H1 (cell line): ENCODE measurements at regions not wholly inside any gene's neighbourhood (a gene's known extent, or its start where the extent isn't known, plus 50 kb on each side); places are given as distances from the start of the nearest gene placed in this dataset.

Experiments used
- CTCF ChIA-PET: fragments of 300-600 bp; sonication (Branson Sonifier 250); formaldehyde crosslinking; loops from one replicate; lab custom pipeline; 2021; ENCODE audit not compliant: partially characterized antibody; lab: Charles Lee
- POLR2A ChIA-PET: fragments of 300-600 bp; sonication (Branson Sonifier 250); formaldehyde crosslinking; loops from one replicate; lab custom pipeline; 2021; ENCODE audit warnings: inconsistent platforms; ENCODE audit not compliant: partially characterized antibody; lab: Charles Lee
- DNase-seq, 2 experiments: peaks; one replicate each; pipeline versions ENCODE4 v3.0.0 to v3.0.0-alpha.2; 2010 to 2022; ENCODE audit warnings: low spot score in 2 of 2, low read depth in 1 of 2, mixed read lengths in 1 of 2
- FAIRE-seq: peaks from 2 replicates; lab custom pipeline; 2011; peaks lifted over from hg19 to GRCh38; lab: Jason Lieb, UNC
- H2AFZ ChIP-seq: 2 replicates; pipeline ENCODE4 v1.8.1; 2012; ENCODE audit warnings: low read length, inconsistent platforms
- H2AK5ac ChIP-seq: 2 replicates; pipeline ENCODE4 v1.6.1; 2013; ENCODE audit warnings: low read depth, low read length
- H2BK120ac ChIP-seq: replicated peaks from 2 replicates; pipeline ENCODE3; 2013; ENCODE audit warnings: low read depth, low read length, inconsistent platforms
- H2BK12ac ChIP-seq: 2 replicates; pipeline ENCODE4 v1.6.1; 2013; ENCODE audit warnings: low read depth, low read length
- H2BK15ac ChIP-seq: 2 replicates; pipeline ENCODE4 v1.6.1; 2013; ENCODE audit warnings: low read length
- H2BK20ac ChIP-seq: 2 replicates; pipeline ENCODE4 v1.6.1; 2013; ENCODE audit warnings: low read length
- H2BK5ac ChIP-seq: 2 replicates; pipeline ENCODE4 v1.6.1; 2013; ENCODE audit warnings: low read depth, low read length
- H3K14ac ChIP-seq: 2 replicates; pipeline ENCODE4 v1.6.1; 2013; ENCODE audit warnings: inconsistent platforms; ENCODE audit not compliant: insufficient read length
- H3K18ac ChIP-seq: 2 replicates; pipeline ENCODE4 v1.6.1; 2013; ENCODE audit warnings: low read length; ENCODE audit errors: extremely low read depth
- H3K23ac ChIP-seq: 2 replicates; pipeline ENCODE4 v1.6.1; 2013; ENCODE audit warnings: inconsistent platforms; ENCODE audit not compliant: insufficient read length
- H3K23me2 ChIP-seq: 2 replicates; pipeline ENCODE4 v1.6.1; 2013; ENCODE audit warnings: low read depth, low read length
- H3K27ac ChIP-seq: 2 replicates; pipeline ENCODE4 v1.6.1; 2011; ENCODE audit warnings: low read depth, low read length, inconsistent platforms
- H3K27me3 ChIP-seq, 4 experiments: replicated peaks in 1 of 4; 1 replicate in 1 of 4; 2 replicates in 3 of 4; pipeline versions ENCODE4 v1.6.1 to v1.8.1; 2011 to 2013; ENCODE audit warnings: low read length in 3 of 4, mild to moderate bottlenecking in 3 of 4, inconsistent platforms in 2 of 4, mixed read lengths in 2 of 4, moderate library complexity in 1 of 4; ENCODE audit not compliant: control insufficient read depth in 3 of 4, insufficient read depth in 3 of 4; ENCODE audit errors: extremely low read depth in 1 of 4
- H3K36me3 ChIP-seq, 4 experiments: 2 replicates each; pipeline versions ENCODE4 v1.6.1 to v1.8.1; 2011 to 2013; ENCODE audit warnings: mild to moderate bottlenecking in 4 of 4, low read length in 3 of 4, moderate library complexity in 2 of 4, control low read depth in 1 of 4, inconsistent platforms in 1 of 4; ENCODE audit not compliant: insufficient read depth in 4 of 4, control insufficient read depth in 2 of 4
- H3K4ac ChIP-seq: replicated peaks from 2 replicates; pipeline ENCODE3; 2013; ENCODE audit warnings: low read length, low read depth, mixed read lengths, inconsistent platforms; ENCODE audit not compliant: insufficient read length
- H3K4me1 ChIP-seq, 4 experiments: replicated peaks in 1 of 4; 1 replicate in 1 of 4; 2 replicates in 3 of 4; pipeline versions ENCODE4 v1.6.1 to v1.8.1; 2011 to 2013; ENCODE audit warnings: low read length in 3 of 4, inconsistent platforms in 2 of 4, mixed read lengths in 1 of 4; ENCODE audit not compliant: insufficient read depth in 4 of 4, control insufficient read depth in 3 of 4
- H3K4me2 ChIP-seq, 2 experiments: 2 replicates each; pipeline versions ENCODE4 v1.6.1 to v1.8.1; 2011 to 2013; ENCODE audit warnings: low read depth in 2 of 2, low read length in 2 of 2, control low read depth in 1 of 2, inconsistent platforms in 1 of 2, mild to moderate bottlenecking in 1 of 2; ENCODE audit not compliant: insufficient read depth in 1 of 2
- H3K4me3 ChIP-seq, 4 experiments: fragments of 200-600, 300-600 bp in 1 of 4; sonication (generic), shearing (Covaris generic), sonication (Bioruptor Twin) in 1 of 4; 2 replicates each; pipeline versions ENCODE4 v1.5.1 to v1.8.1; 2011 to 2016; ENCODE audit warnings: low read length in 4 of 4, low read depth in 3 of 4, control low read depth in 2 of 4, inconsistent platforms in 2 of 4, mild to moderate bottlenecking in 2 of 4, mixed read lengths in 1 of 4, moderate library complexity in 1 of 4; ENCODE audit not compliant: insufficient read depth in 2 of 4; ENCODE audit errors: extremely low read depth in 1 of 4
- H3K56ac ChIP-seq: replicated peaks from 2 replicates; pipeline ENCODE3; 2013; ENCODE audit warnings: low read depth, mild to moderate bottlenecking, mixed read lengths, low read length, inconsistent platforms; ENCODE audit not compliant: insufficient read length
- H3K79me1 ChIP-seq: 2 replicates; pipeline ENCODE4 v1.6.1; 2013; ENCODE audit warnings: low read depth, low read length, control low read depth
- H3K79me2 ChIP-seq, 2 experiments: 2 replicates each; pipeline versions ENCODE4 v1.6.1 to v1.8.1; 2012 to 2013; ENCODE audit warnings: low read length in 2 of 2, mild to moderate bottlenecking in 2 of 2, inconsistent platforms in 1 of 2; ENCODE audit not compliant: insufficient read depth in 2 of 2, control insufficient read depth in 1 of 2
- H3K9ac ChIP-seq, 4 experiments: replicated peaks in 1 of 4; 1 replicate in 1 of 4; 2 replicates in 3 of 4; pipeline versions ENCODE4 v1.6.1 to v1.8.1; 2011 to 2013; ENCODE audit warnings: low read depth in 3 of 4, low read length in 3 of 4, control low read depth in 2 of 4, mild to moderate bottlenecking in 2 of 4, moderate library complexity in 2 of 4, inconsistent platforms in 1 of 4; ENCODE audit errors: extremely low read depth in 1 of 4
- H3K9me3 ChIP-seq, 2 experiments: 2 replicates each; pipeline versions ENCODE4 v1.6.1 to v1.8.1; 2012 to 2013; ENCODE audit warnings: mild to moderate bottlenecking in 2 of 2, moderate library complexity in 2 of 2, control low read depth in 1 of 2, inconsistent platforms in 1 of 2, low read depth in 1 of 2, low read length in 1 of 2, mixed read lengths in 1 of 2; ENCODE audit not compliant: insufficient read depth in 2 of 2
- H4K20me1 ChIP-seq, 2 experiments: replicated peaks in 1 of 2; 2 replicates each; pipeline versions ENCODE3 to v1.8.1; 2011 to 2013; ENCODE audit warnings: inconsistent platforms in 2 of 2, low read length in 2 of 2, mild to moderate bottlenecking in 1 of 2; ENCODE audit not compliant: insufficient read depth in 2 of 2, control insufficient read depth in 1 of 2
- H4K5ac ChIP-seq: 2 replicates; pipeline ENCODE4 v1.6.1; 2013; ENCODE audit warnings: low read length, low read depth, mixed read lengths, inconsistent platforms; ENCODE audit not compliant: insufficient read length
- H4K8ac ChIP-seq: 2 replicates; pipeline ENCODE4 v1.8.0; 2013; ENCODE audit warnings: mild to moderate bottlenecking, moderate library complexity, low read length, inconsistent platforms; ENCODE audit not compliant: insufficient read depth; ENCODE audit errors: extremely low read depth
- H4K91ac ChIP-seq: replicated peaks from 2 replicates; pipeline ENCODE3; 2013; ENCODE audit warnings: low read length, mixed read lengths, inconsistent platforms; ENCODE audit not compliant: insufficient read length
- BCL11A ChIP-seq, 2 experiments: IDR thresholded peaks; one replicate each; pipeline ENCODE4 v1.6.1; 2011; ENCODE audit warnings: low read depth in 2 of 2, low read length in 2 of 2, mild to moderate bottlenecking in 2 of 2
- CEBPB ChIP-seq: IDR thresholded peaks from 2 replicates; pipeline ENCODE4 v1.6.1; 2012; ENCODE audit warnings: low read depth, low read length
- GABPA ChIP-seq: IDR thresholded peaks from 2 replicates; pipeline ENCODE4 v1.6.1; 2011; ENCODE audit warnings: mild to moderate bottlenecking, low read length, moderate library complexity, borderline replicate concordance; ENCODE audit not compliant: insufficient read depth
- GTF2F1 ChIP-seq: IDR thresholded peaks from 2 replicates; pipeline ENCODE4 v1.6.1; 2012; ENCODE audit warnings: low read depth, low read length, improper control_type of control experiment, borderline replicate concordance
- HDAC6 ChIP-seq: IDR thresholded peaks from one replicate; pipeline ENCODE4 v1.7.1; 2012; ENCODE audit warnings: low read depth, mild to moderate bottlenecking, inconsistent platforms, low read length, moderate library complexity
- JUND ChIP-seq: IDR thresholded peaks from 2 replicates; pipeline ENCODE4 v1.6.1; 2011; ENCODE audit warnings: mild to moderate bottlenecking, improper control_type of control experiment, low read length
- POLR2A ChIP-seq, 2 experiments: IDR thresholded peaks; 1 replicate in 1 of 2; 2 replicates in 1 of 2; pipeline ENCODE4 v1.6.1; 2011; ENCODE audit warnings: low read depth in 2 of 2, low read length in 2 of 2, mild to moderate bottlenecking in 2 of 2; ENCODE audit errors: control extremely low read depth in 1 of 2
- POLR2AphosphoS5 ChIP-seq: IDR thresholded peaks from 2 replicates; pipeline ENCODE4 v1.6.1; 2011; ENCODE audit warnings: low read depth, low read length
- SIRT6 ChIP-seq: IDR thresholded peaks from one replicate; pipeline ENCODE4 v1.7.1; 2012; ENCODE audit warnings: low read length, inconsistent platforms
- SIX5 ChIP-seq: IDR thresholded peaks from 2 replicates; pipeline ENCODE4 v1.6.1; 2011; ENCODE audit warnings: mild to moderate bottlenecking, low read depth, low read length
- SP2 ChIP-seq: IDR thresholded peaks from 2 replicates; pipeline ENCODE4 v1.6.1; 2012; ENCODE audit warnings: mild to moderate bottlenecking, low read length, inconsistent platforms
- SP4 ChIP-seq: IDR thresholded peaks from 2 replicates; pipeline ENCODE4 v1.6.1; 2012; ENCODE audit warnings: low read length, inconsistent platforms
- SRF ChIP-seq: IDR thresholded peaks from 2 replicates; pipeline ENCODE4 v1.6.1; 2011; ENCODE audit warnings: mild to moderate bottlenecking, low read depth, low read length, moderate library complexity
- SUZ12 ChIP-seq: fragments of 200-600 bp; sonication (generic); IDR thresholded peaks from 2 replicates; pipeline ENCODE4 v1.6.1; 2012; ENCODE audit warnings: mild to moderate bottlenecking, inconsistent platforms, low read length, moderate library complexity, mixed read lengths
- TCF12 ChIP-seq: IDR thresholded peaks from 2 replicates; pipeline ENCODE4 v1.6.1; 2011; ENCODE audit warnings: low read depth, mild to moderate bottlenecking, low read length
- WGBS, 2 experiments: shearing (Covaris generic) in 1 of 2; methylation state at CpG; one replicate each; pipeline versions ENCODE4 v1.1.6 to v1.1.7; 2013 to 2015; ENCODE audit warnings: low lambda C conversion rate in 2 of 2, mixed read lengths in 2 of 2, inconsistent platforms in 1 of 2, low coverage in 1 of 2, missing lambda C conversion rate in 1 of 2; ENCODE audit not compliant: insufficient replicate concordance in 2 of 2, insufficient coverage in 1 of 2, insufficient read length in 1 of 2; ENCODE audit errors: extremely low coverage in 1 of 2, missing lambda C conversion rate in 1 of 2; 5-methylcytosine and 5-hydroxymethylcytosine counted together
- TF ChIP-seq, protein P1 (sequence below): IDR thresholded peaks from 2 replicates; pipeline ENCODE4 v1.6.1; 2012; ENCODE audit warnings: inconsistent platforms

DNA sequence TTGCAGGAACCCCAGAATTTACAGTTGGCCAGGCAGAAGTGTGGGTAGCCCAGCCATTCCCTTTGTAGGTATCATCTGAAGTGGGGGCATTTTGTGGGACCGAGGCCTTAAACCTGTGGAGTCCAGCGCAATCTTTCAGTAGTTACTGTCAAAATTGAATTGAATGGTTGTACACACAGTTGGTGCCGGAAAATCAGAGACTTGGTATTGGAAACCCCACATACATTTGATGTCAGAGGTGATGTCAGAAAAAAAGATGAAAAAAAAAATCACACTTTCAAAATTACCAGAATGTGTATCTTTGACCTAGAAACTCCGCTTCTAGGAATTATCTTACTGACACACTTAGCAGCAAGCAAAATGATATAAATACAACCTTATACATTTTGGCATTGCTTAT lies 153.8 kb upstream of the PLXNA4 start:
- Histone ChIP-seq H3K56ac (no peak overlapping the region), H2AFZ (no peak overlapping the region), H2BK5ac (no peak overlapping the region), H2BK120ac (no peak overlapping the region), H3K23ac (no peak overlapping the region), H2BK15ac (no peak overlapping the region), H4K20me1 (no peaks in the 10 kb centered on the region), H3K14ac (no peak overlapping the region), H2AK5ac (no peak overlapping the region), H3K9me3 (no peaks in the 10 kb centered on the region), H3K4me1 (no peaks in the 10 kb centered on the region), H3K4ac (no peak overlapping the region), H3K9ac (no peak overlapping the region), H3K36me3 (no peaks in the 10 kb centered on the region), H3K18ac (no peak overlapping the region), H3K79me2 (no peaks in the 10 kb centered on the region), H2BK12ac (no peak overlapping the region), H3K4me3 (no peak overlapping the region), H3K27me3 (no peaks in the 10 kb centered on the region; a peak in 1 of 7 replicates), H4K8ac (no peak overlapping the region), H3K27ac (no peak overlapping the region), H3K4me2 (no peak overlapping the region), H4K5ac (no peak overlapping the region), H2BK20ac (no peak overlapping the region), H3K79me1 (no peaks in the 10 kb centered on the region), H4K91ac (no peak overlapping the region), H3K23me2 (no peaks in the 10 kb centered on the region)
- FAIRE-seq (no peak), DNase-seq (no peak)
- WGBS, 2 experiments = 90% methylated on average over 4 of the region's 4 CpGs; no CpG with 5 or more reads in 1 of the 2 experiments
- POLR2A ChIA-PET = no interaction called here
- CTCF ChIA-PET = interaction anchor here (1.6 to 3.3 kb wide), 2 partner anchors 20 to 28 kb away, joined by 7 to 8 read pairs; no protein-coding TSS in a partner anchor
- TF ChIP-seq SP4 (no peak), JUND (no peak), POLR2A (IDR thresholded peaks at IDR 0.05; ENCODE audit: control extremely low read depth in 1 of 2, low read depth in 2 of 2, low read length in 2 of 2) (no peak), CEBPB (no peak), SUZ12 (no peak), BCL11A (IDR thresholded peaks at IDR 0.05; ENCODE audit: low read depth in 2 of 2, low read length in 2 of 2) (no peak), GTF2F1 (no peak), SP2 (no peak), SIRT6 (no peak), SIX5 (no peak), POLR2AphosphoS5 (no peak), TCF12 (no peak), HDAC6 (no peak), SRF (no peak), GABPA (no peak)
- TF ChIP-seq, protein P1, sequence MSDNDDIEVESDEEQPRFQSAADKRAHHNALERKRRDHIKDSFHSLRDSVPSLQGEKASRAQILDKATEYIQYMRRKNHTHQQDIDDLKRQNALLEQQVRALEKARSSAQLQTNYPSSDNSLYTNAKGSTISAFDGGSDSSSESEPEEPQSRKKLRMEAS = no peak
